Right cardiac atrium (tissue), 5 donors: ENCODE measurements at regions not wholly inside any gene's neighbourhood (a gene's known extent, or its start where the extent isn't known, plus 50 kb on each side); places are given as distances from the start of the nearest gene placed in this dataset.

Source experiments
- ATAC-seq, 2 donors: fragments of 200-7000 bp; cut with Tn5 transposase; one replicate each; pipeline versions ENCODE4 v1.8.0 to v1.9.1; 2020; ENCODE audit warnings: moderate library complexity in 2 of 2, mild to moderate bottlenecking in 1 of 2
- DNase-seq, 3 donors: peaks; one replicate each; pipeline ENCODE4 v3.0.0-alpha.2; 2020
- H3K27ac ChIP-seq: one replicate; pipeline ENCODE4 v1.5.1; 2013; ENCODE audit warnings: mild to moderate bottlenecking, low read length, control low read depth, moderate library complexity
- H3K27me3 ChIP-seq: one replicate; pipeline ENCODE4 v1.6.1; 2013; ENCODE audit not compliant: control insufficient read depth, insufficient read depth
- H3K4me1 ChIP-seq: one replicate; pipeline ENCODE4 v1.6.1; 2013; ENCODE audit warnings: low read length; ENCODE audit not compliant: control insufficient read depth, insufficient read depth
- H3K4me3 ChIP-seq: one replicate; pipeline ENCODE4 v1.5.1; 2013; ENCODE audit warnings: low read length, control low read depth
- H3K9me3 ChIP-seq: one replicate; pipeline ENCODE4 v1.6.1; 2013; ENCODE audit warnings: low read length; ENCODE audit not compliant: control insufficient read depth
- WGBS: extraction: QIAGEN DNeasy Blood & Tissue Kit; methylation state at CpG from one replicate; pipeline ENCODE4 v1.1.7; 2013; 5-methylcytosine and 5-hydroxymethylcytosine counted together
- intact Hi-C, 4 donors: fragments of 100-400 bp; cut with DNase I; formaldehyde crosslinking; loops; one replicate each; pipeline versions ENCODE4 v1.11.0 to v1.14.0; 2022 to 2023
- donor health status: healthy with polysubstance abuse.
- donor health status: DM: no; HTN: yes; CAD: no.
- donor health status: DM: no; HTN: no; CAD: no.
- donor health status: DM: no; HTN: yes; CAD: no; lungs with severe emphysema.
- donor health status: DM: yes; HTN: yes; CAD: no.

DNA sequence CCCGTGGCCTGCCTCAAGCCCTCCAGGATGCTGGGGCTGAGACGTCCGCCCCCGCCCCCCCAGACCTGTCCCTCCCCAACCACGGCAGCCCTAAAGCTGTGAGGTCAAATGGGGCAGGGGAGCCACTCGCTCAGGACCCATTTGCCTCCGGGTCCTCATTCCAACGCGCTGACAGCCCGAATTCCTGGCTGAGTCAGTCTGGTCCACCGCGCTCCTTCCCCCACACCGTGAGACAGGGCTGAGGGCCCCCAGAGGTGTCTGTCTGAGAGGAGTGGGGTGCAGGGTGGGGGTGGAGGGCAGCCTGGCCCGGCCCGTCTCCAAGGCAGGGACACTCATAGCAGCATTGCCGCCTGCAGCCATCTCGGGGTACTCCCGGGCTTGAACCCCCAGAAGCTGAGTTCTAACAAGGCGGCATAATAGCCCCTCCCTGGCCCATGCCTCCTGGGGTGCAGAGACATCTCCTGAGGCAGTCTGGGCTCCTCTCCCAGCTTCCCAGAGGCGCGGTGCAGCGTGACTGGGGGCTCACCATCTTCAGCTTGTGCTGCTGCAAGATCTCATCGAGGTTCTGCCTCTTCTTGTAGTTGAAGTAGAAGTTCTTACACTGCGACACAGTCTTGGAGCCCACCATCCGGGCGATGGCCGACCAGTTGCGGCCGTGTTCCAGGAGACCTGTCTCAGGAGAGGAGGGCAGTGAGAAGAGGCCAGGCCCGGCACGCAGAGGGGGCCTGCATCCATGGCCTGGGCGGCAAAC, 90.5 kb downstream of the RFLNA start:
- intact Hi-C loops, result loop anchor here in 3 of 4 donors (5.0 to 10.0 kb wide), 4 partner anchors 37 to 379 kb away; partner anchors contain the start of gene NCOR2 (in 1 of the 3)
- DNase-seq, result no peak
- 75% methylated on average over 32 of the region's 32 CpGs for WGBS

DNA sequence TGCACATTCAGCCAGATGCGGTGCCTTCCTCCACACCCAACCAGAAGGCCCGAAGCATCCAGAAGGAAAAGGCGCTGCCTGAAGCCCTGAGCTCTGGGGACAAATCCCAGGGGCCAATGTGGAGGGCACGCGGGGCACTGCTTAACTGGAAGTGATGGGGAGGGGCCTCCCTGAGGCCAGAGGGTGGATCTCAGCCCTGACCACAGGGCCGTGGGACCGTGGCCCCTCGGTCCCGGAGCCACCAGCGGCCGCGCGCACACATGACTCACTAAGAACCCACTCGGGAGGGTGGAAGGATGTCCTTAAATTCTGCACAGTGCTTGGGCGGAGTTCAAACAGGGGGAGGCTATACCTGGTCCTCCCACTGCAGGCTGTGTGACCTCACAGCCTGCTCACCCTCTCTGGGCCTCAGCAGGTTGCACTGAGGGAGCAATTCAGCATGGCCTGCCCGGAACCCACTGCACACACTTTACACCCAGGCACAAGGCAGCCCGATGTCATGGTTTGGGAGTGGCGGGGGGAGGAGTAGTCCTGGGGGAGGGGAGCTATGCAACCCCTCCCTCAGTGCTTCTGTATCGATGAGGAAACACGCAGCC, 89.5 kb downstream of the RFLNA start:
- no peak for ATAC-seq
- no peak for DNase-seq
- Histone ChIP-seq H3K4me1 (peaks cover 20% of the 10 kb centered on the region), H3K4me3 (no peak overlapping the region), H3K9me3 (no peaks in the 10 kb centered on the region), H3K27ac (no peak overlapping the region), H3K27me3 (no peaks in the 10 kb centered on the region)
- 87% methylated on average over 20 of the region's 20 CpGs for WGBS
- intact Hi-C loops, result loop anchor here in 2 of 4 donors (10.0 kb wide), 3 partner anchors 170 to 380 kb away; partner anchors contain the start of gene NCOR2 (in 1 of the 2)

More for the DNA sequence above, 90.5 kb downstream of the RFLNA start:
- Histone ChIP-seq H3K4me3 (no peak overlapping the region), H3K27me3 (no peaks in the 10 kb centered on the region), H3K4me1 (peaks cover 16% of the 10 kb centered on the region), H3K27ac (no peak overlapping the region), H3K9me3 (no peaks in the 10 kb centered on the region)
- no peak for ATAC-seq

DNA sequence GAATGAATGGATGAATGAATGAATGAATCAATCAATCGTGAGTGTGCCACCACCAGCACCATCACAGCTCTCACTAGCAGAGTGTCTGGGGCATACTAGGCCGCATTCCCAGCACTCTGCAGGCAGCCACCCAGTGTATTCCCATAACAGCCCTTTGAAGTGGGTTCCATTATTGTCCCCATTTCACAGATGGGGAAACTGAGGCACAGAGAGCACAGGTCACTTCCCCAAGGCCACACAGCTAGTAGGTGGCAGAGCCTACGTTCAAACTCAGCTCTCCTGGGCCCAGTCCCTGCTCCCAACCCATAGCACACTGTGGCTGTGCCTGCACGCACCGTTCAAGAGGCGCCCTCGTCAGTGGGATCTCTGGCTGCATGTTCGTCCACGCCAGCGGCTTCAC, 88.1 kb downstream of the RFLNA start:
- Histone ChIP-seq H3K4me1 (peaks cover 21% of the 10 kb centered on the region), H3K4me3 (no peak overlapping the region), H3K9me3 (no peaks in the 10 kb centered on the region), H3K27me3 (no peaks in the 10 kb centered on the region), H3K27ac (no peak overlapping the region)
- ATAC-seq, result no peak
- intact Hi-C loops, result loop anchor here in 2 of 4 donors (10.0 kb wide), 3 partner anchors 172 to 382 kb away; partner anchors contain the start of gene NCOR2 (in 1 of the 2)
- DNase-seq, result no peak
- 94% methylated on average over 10 of the region's 10 CpGs for WGBS

DNA sequence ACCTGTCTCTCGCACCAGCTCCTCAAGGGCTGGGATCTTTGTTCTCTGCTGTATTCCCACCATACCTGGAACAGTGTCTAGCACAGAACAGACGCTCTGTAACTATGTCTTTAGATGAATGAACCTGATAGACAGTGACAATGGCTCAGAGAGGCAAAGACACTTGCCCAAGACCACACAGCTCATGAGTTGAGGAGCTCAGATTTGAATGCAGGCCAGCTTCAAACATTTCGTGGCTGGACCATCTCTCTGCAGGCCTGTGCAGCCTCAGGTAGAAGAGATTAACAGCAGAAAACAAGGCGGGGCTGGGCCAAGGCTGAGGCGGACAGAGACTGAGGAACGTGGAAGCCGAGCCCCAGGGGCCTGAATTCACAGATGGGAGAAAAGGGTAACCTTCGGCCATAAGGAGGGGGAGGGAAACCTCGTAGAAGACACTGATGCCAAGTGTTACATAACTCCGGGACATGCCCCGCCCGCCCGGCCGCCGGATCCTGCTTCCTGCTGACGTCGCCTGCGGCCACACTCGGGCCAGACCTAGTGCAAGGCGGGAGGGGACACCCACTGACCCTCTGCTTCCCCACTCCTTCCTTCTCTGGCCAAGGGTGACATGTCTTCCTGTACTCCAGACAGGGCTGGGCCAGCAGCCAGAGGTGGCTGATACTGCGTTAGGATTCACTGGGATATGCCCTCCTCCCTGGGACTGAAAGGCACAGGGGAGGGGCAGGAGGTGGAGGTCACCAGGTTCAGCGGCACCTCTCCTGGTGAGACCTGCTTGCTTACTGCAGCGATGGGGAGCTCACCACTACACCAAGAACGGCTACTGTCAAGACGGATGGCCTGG, 86.8 kb downstream of the RFLNA start:
- peak; percentile 84 to 88 for ATAC-seq
- WGBS, result 12% methylated on average over 25 of the region's 25 CpGs

DNA sequence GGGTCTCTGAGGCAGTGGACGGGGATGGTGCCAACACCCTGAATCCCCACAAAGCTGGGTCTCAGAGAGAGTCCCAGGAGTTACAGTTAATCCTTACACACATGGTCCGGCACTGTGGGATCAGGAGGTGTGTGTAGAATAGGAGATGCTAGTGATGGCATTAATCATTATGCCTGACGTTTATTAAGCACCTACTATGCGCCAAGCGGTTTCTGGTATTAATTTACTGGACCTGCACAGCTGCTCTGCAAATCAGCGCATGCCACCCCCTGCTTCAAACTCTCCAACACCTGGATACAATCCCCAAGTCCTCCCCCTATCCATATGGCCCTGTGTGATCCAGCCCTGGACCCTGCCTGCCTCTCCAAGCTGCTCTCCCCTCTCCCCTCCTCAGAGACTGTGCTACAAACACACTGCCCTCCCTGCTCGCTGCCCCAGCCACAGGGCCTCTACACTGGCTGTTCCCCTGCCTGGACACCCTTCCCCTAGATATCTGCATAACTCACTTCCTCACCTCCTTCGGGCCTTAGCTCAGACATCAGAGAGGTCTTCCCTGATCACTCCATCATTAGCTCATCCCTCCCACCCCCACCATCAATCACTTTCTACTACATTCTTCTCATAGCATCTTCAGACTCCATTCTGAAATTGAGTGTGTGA, 86.0 kb downstream of the RFLNA start:
- ATAC-seq, result no peak
- WGBS, result 55% methylated on average over 8 of the region's 8 CpGs

More for the DNA sequence above, 86.8 kb downstream of the RFLNA start:
- peak; percentile 96 to 99 (median 98) for DNase-seq
- H3K4me1 ChIP-seq, result peaks cover 20% of the 10 kb centered on the region
- H3K9me3 ChIP-seq, result no peaks in the 10 kb centered on the region
- no peaks in the 10 kb centered on the region for H3K27me3 ChIP-seq
- no peak overlapping the region for H3K4me3 ChIP-seq
- peak overlapping the region; percentile 65 for H3K27ac ChIP-seq
- intact Hi-C loops, result loop anchor here in 2 of 4 donors (10.0 kb wide), 3 partner anchors 173 to 383 kb away; partner anchors contain the start of gene NCOR2 (in 1 of the 2)

DNA sequence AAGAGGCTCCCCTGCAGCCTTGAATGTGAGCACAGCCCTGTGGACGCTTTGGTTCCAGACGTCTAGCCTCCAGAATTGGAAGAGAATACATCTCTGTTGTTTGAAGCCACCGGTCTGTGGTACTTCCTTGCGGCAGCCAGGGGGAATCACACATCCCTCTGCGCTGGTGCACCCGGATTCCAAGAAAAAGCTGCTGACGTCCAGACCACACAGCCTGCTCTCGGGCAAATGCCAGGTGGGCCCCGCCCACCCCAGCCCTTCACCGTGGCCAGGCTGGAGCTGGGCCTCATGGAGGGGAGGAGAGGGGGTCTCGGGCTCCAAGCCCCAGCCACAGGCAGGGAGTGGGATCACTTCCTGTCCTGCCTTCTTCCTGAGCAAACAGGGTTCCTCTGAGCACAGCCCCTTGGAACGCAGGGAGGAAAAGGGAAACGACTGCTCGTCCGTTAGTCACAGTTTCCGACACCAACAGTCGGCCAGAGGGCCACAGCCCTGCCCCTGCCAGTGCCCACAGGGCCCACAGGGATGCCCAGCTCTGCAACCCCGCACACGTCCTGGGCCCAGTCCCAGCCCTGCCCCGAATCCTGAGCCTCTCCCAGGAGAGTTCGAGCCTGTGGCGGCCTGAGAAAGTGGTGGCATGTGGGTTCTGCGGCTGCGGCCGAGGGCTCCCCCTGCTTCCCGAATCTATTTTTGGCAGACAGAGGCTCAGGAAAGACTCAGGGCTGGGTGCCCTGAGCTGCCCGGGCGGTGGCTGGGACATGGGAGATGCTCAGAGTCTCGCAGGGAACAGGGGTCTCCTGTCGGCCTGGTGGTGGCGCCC, 85.3 kb downstream of the RFLNA start:
- ATAC-seq (peak; percentile 63 to 74), DNase-seq (peak; percentile 84 to 89 (median 87))
- Histone ChIP-seq H3K27ac (peak overlapping the region; percentile 65), H3K4me1 (peaks cover 16% of the 10 kb centered on the region), H3K27me3 (no peaks in the 10 kb centered on the region), H3K9me3 (no peaks in the 10 kb centered on the region), H3K4me3 (no peak overlapping the region)
- 7% methylated on average over 31 of the region's 31 CpGs for WGBS
- intact Hi-C loops, result loop anchor here in 2 of 4 donors (10.0 kb wide), 3 partner anchors 175 to 385 kb away; partner anchors contain the start of gene NCOR2 (in 1 of the 2)

More for the DNA sequence above, 86.0 kb downstream of the RFLNA start:
- H3K4me1 ChIP-seq, result peaks cover 18% of the 10 kb centered on the region
- DNase-seq, result no peak
- intact Hi-C loops, result loop anchor here in 2 of 4 donors (10.0 kb wide), 3 partner anchors 174 to 384 kb away; partner anchors contain the start of gene NCOR2 (in 1 of the 2)
- H3K27ac ChIP-seq, result peak overlapping the region; percentile 65
- H3K9me3 ChIP-seq, result no peaks in the 10 kb centered on the region
- no peak overlapping the region for H3K4me3 ChIP-seq
- no peaks in the 10 kb centered on the region for H3K27me3 ChIP-seq

DNA sequence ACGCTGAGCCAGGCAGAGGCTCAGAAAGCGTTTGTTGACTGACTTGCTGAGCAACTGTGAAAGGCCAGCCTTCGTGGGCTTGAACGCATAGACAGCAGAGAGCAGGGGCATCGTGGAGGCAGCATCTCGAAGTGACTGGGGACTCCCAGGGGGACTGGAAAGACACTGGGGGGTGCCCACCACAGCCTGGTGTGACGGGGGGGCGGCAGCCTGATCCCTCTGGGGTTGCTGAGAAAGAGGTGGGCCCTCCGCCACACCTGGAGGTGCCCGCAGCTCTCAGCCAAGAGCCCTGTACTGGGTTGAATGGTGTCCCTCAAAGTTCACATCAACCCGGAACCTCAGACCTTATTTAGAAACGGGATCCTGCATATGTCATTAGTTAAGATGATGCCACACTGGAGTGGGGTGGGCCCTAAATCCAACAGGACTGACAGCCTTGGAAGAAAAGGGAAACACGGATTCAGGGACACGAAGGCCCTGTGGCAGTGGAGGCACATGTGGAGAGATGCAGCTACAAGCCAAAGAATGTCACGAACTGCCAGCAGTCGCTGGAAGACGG, 84.6 kb downstream of the RFLNA start:
- intact Hi-C loops, result no loop called here
- peak in 1 of 3 donors; percentile 73 for DNase-seq
- ATAC-seq, result no peak

DNA sequence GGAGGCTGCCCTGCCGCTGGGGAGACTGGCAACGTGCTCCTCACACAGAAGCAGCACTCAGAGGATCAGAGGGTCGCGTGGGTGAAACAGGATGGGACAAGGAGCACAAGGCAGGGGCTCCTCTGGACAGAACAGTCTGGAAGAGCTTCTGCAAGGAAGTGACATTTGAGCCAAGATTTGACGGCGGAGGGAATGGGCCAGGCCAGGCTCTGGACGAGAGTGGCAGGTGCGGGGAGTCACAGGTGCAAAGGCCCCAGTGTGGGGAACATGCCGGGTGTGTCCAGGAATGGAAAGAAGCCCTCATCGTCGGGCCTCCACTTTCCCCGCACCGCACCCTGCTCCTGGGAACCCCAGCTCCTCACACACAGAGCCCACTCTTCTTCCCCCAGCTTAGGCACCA, 84.0 kb downstream of the RFLNA start:
- 82% methylated on average over 13 of the region's 13 CpGs for WGBS
- no peak for DNase-seq
- Histone ChIP-seq H3K4me3 (no peak overlapping the region), H3K9me3 (no peaks in the 10 kb centered on the region), H3K27ac (peak overlapping the region; percentile 65), H3K27me3 (no peaks in the 10 kb centered on the region), H3K4me1 (peaks cover 16% of the 10 kb centered on the region)
- no peak for ATAC-seq
- intact Hi-C loops, result no loop called here

More for the DNA sequence above, 84.6 kb downstream of the RFLNA start:
- Histone ChIP-seq H3K4me3 (no peak overlapping the region), H3K27me3 (no peaks in the 10 kb centered on the region), H3K9me3 (no peaks in the 10 kb centered on the region), H3K27ac (peak overlapping the region; percentile 65), H3K4me1 (peaks cover 16% of the 10 kb centered on the region)
- 54% methylated on average over 17 of the region's 17 CpGs for WGBS

DNA sequence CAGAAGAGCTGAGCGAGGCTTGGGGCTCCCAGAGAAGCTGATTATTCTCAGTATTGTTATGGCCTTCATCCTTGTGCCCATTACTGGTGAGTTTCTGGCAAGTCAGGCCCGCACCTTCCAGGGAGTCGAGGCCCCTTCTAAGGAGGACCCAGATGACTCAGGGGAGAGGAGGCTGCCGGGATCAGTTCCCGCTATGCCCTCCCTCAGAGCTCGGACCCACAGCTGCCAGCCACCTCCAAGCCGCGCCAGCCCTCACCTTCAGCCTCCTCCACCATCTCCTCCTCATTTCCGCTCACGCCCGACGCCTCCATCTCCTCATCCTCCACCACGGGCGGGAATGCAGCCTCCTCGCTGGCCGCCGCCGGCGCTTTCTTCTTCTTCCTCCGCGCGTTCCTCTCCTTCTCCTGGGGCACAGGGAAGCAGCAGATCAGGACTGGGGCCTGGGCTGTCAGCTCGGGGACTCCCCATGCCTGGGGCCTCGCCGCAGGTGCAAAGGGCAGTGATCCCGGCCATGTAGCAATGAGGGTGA, 83.2 kb downstream of the RFLNA start:
- no peak for ATAC-seq
- H3K4me1 ChIP-seq, result peaks cover 16% of the 10 kb centered on the region
- intact Hi-C loops, result no loop called here
- no peaks in the 10 kb centered on the region for H3K9me3 ChIP-seq
- WGBS, result 96% methylated on average over 26 of the region's 26 CpGs
- H3K27me3 ChIP-seq, result no peaks in the 10 kb centered on the region
- H3K4me3 ChIP-seq, result no peak overlapping the region
- no peak for DNase-seq
- no peak overlapping the region for H3K27ac ChIP-seq
